ENCODE measurements at regions not wholly inside any gene's neighbourhood (a gene's known extent, or its start where the extent isn't known, plus 50 kb on each side); places are given as distances from the start of the nearest gene placed in this dataset.

DNA sequence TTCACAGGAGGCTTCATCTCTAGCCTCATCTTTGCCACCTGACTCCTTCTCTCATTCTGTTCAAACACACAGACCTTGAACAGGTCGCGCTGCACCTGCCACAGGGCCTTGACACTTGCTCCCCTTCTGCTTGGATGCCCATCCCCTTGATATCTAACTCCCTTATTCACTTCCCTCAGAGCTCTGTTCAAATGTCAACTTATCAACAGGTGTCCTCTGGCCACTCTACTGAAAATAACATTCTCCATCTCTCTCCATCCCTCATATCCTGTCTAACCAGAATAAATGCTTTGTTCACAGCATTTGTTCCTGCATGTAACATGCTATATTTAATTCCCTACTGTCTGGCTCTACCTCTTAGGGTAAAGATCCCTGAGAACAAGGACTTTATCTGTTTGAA is 67.2 kb upstream of the DRD2 start:
- no peak for TF ChIP-seq SIN3A (IDR thresholded peaks at IDR 0.05; ENCODE audit: borderline replicate concordance, insufficient read depth, low read depth, low read length)
- TF ChIP-seq TCF7L2 (IDR thresholded peaks at IDR 0.05; ENCODE audit: low read depth, low read length) = no peak
- TF ChIP-seq CTCF (IDR thresholded peaks at IDR 0.05) = no peak
